ENCODE measurements at regions not wholly inside any gene's neighbourhood (a gene's known extent, or its start where the extent isn't known, plus 50 kb on each side); places are given as distances from the start of the nearest gene placed in this dataset.

DNA sequence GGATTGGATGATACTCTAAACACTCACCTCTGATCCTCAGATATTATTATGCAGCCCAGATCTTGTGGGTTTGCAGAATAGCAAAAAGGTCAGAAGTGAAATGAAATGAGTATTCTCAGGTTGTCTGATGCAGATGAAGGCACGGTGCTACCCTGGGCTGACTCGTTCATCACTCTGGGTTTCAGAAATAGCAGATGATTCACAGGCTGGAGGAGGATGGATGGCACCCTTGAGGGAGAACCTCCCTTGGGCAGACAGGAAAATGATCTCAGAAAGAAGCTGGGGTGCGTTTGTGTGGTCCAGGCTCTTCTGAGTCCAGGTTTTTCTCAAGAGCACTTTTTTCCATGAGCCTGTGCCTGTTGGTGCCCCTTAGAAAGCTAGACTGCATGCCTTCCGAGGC lies 515.8 kb upstream of the MKI67 start:
- ATAC-seq (no peak), DNase-seq (no peak)
- intact Hi-C loops (cut with micrococcal nuclease) = no loop called here

DNA sequence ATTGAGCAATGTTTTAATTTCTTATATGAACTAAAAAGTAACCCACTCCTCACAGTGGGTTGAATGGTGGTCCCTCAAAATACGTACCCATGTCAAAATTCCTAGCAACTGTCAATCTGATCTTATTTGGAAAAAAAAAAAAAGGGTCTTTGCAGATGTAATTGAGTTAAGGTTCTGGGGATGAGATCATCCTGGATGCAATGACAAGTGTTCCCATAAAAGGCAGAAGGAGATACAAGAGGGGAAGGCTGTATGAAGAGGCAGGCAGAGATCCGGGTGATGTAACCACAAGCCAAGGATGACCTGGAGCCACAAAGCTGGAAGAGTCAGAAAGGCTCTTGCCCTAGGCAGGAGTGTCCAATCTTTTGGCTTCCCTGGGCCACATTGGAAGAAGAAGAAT lies 516.3 kb upstream of the MKI67 start:
- ATAC-seq (no peak), DNase-seq (no peak)
- intact Hi-C loops (cut with micrococcal nuclease) = no loop called here

DNA sequence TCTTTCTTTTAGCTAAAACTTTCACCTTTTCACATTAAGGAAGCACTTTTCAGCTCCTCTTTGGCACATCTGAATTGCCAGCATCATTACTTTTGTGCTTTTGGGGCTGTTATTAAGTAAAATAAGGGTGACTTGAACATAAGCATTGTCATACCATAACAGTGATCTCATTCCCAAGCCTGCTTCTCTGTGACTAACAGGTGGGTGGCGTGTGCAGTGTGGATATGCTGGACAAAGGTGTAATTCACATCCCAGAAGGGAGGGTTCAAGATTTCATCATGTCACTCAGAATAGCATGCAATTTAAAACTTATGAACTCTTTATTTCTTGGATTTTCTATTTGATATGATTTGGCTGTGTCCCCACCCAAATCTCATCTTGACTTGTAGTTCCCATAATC lies 517.4 kb upstream of the MKI67 start:
- DNase-seq (no peak), ATAC-seq (no peak)
- intact Hi-C loops (cut with micrococcal nuclease) = no loop called here

DNA sequence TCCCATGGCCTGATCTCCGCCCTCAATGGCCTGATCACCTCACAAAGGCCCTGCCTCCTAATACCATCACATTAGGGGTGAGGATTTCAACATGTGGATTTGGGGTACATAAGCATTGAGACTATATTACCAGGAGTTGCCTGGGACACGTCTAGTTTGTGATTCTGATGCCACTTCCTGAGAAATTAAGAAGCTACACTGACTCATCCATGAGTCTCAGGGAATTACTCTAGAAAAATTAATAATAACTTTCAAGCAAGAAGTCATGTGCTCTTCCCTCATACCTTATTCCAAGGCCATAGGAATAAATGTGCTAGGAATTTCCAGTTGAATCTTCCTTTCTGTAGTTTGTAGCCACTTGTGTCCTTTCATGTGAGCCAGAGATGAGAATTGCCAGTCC lies 519.3 kb upstream of the MKI67 start:
- intact Hi-C loops (cut with micrococcal nuclease) = no loop called here
- DNase-seq (no peak), ATAC-seq (no peak)

DNA sequence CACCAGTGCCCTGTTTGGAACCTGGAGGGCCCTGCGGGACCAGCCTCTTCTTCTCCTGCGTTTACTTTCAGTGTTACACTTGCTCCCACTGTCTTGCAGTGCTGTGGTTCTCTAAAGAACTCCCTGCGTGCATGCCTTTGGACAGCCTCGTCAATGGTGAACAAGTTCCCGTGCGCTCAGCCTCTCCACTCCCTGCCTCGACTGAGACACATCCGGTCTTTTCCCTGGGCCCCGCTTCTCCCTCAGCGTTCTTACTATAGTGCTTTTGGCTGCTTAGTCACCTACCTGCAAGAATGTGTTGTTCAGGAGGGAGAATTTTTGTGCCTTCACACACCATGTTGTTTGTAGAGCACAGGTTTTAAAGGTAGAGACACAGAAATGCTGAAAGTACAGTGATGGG lies 520.7 kb upstream of the MKI67 start:
- DNase-seq = no peak
- intact Hi-C loops (cut with micrococcal nuclease) = no loop called here
- no peak for ATAC-seq

DNA sequence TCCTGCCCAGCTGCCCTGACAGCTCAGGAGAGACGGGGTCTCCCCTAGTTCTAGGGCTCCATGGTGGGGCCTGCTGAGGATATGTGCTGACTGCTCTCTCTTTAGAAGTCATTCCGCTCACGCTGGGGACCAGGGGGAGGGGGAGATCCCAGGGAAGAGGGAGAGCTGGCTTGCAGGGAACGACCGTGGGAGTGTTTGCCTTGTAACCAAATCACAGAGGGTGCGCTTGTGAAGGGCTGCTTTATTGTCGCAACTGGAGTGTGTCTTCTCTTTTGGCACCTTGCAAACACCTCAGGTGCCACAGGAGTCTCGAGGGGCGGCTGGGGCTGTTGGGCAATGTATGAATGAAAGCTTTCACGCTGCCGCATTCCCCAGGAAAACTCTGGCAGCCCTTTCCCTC lies 531.3 kb upstream of the MKI67 start:
- no peak for DNase-seq
- intact Hi-C loops (cut with micrococcal nuclease) = no loop called here
- ATAC-seq = no peak

DNA sequence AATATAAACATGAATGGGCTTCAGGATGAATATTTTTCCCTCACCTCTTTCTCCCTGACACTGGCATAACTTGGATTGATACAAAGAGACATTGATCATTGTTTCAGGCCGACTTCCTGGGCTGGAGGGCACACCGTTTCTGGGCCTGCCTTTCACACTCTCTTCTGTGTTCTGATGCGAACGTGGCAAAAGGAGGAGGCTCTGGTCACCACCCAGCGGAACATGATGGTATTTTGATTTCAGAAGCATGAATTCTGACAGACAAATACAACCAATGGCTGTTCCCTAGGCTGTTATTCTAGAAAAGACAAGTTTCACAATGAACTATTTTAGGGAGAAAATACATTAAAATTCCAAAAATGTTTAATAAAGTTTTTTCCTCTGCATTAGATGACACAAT lies 534.5 kb upstream of the MKI67 start:
- intact Hi-C loops (cut with micrococcal nuclease) = no loop called here

DNA sequence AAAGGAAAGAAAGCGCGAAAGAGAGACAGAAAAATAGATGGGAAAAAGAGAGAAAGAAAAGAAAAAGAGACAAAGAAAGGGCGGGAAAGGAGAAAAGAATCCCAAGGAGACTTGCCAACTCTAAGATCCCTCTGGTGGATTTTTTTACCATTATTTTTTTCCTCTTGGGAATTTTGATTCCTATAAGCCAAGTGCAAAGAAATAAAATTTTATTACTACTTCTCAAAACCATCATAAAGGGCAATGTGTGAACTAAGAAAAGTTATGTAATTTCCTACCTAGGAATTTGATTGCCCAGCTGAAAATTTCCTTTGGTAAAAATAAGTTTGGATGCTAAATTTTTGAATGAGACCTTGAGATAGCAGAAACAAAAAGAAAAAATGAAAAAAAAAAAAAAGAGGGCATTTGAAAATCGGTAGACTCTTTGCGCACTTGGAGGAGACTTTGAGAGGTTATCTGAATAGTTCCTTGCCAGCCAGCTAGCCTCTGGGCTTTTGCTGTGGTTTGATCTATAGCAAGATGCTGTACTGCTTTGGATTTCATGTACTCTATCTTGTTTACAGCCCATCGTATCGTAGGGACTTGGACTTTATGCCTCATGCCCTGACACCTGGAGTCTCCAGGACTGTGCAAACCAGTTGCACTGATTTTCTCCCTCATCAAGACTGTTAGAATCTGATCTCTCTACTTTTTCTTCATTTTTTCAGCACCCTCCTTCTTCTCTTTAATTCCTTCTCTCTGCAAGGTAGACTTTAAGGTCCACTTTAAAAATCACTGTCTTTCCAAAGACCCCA lies 535.4 kb upstream of the MKI67 start:
- DNase-seq (no peak), ATAC-seq (no peak)
- intact Hi-C loops (cut with micrococcal nuclease) = no loop called here

More for the DNA sequence above, 534.5 kb upstream of the MKI67 start:
- no peak for DNase-seq
- ATAC-seq = no peak

DNA sequence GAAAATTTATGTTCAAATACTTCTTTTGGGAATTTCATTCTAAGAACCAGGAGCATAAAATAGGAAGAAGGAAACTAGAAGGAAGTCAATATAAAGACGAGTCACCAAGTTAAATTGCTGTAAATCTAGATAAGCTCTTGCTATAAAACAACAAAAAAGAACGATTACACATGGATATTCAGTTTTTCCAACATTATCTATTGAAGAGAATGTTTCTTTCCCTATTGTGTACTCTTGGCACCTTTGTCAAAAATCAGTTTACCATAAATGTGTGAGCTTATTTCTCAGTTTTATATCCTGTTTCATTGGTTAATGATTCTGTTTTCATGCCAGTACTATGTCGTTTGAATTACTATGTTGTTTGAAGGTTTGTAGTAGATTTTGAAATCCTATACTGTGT lies 536.3 kb upstream of the MKI67 start:
- intact Hi-C loops (cut with micrococcal nuclease) = no loop called here
- DNase-seq (no peak), ATAC-seq (no peak)

DNA sequence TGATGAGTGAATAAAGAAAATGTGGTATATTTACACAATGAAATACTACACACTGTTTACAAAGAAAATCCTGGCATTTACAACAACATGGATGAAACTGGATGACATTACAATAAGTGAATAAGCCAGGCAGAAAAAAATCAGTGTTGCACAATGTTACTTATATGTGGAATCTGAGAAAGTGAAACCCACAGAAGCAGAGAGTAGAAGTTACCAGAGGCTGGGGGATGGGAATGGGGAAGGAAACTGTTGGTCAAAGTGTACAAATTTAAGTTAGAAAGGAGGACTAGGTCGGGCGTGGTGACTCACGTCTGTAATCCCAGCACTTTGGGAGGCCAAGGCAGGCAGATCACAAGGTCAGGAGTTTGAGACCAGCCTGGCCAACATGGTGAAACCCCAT lies 538.5 kb upstream of the MKI67 start:
- ATAC-seq = no peak
- intact Hi-C loops (cut with micrococcal nuclease) = no loop called here
- no peak for DNase-seq

DNA sequence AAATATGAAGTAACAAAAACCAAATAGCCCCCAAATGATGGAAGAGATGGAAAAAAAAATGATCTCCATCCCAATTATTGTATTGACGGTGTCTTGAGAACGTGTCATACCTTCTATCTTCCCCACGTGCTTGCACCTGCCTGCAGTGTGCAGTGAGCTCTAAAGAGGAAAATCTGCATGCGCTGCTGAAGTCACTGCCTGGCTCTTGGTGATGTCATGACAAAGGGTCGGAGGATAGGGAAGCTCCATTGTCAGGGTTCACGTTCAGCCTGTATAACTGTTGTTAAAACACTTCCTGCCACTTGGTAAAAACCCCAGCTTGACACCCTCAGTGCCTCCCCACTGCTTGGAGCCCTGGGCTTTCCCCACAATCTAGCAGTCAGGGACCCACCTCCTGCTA lies 549.2 kb upstream of the MKI67 start:
- intact Hi-C loops (cut with micrococcal nuclease) = no loop called here
- DNase-seq (no peak), ATAC-seq (no peak)

DNA sequence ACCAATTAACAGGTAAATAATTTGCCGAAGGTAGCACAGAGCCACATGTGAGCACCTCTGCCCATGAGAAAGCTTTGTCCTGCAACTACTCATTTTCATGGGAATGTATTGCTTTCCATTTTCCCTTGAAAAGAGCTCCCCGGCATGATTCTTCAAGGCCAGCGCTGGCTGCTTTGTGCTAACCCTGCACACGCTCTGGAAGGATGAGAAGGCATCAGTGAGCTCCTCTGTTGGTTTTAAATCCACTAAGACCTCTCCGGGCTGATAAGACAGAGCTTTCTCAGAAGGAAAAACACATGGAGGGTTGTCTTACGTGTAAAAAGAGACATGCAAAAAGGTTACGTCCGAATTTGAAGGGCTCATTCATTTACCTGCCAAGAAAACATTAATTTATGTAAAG lies 553.9 kb upstream of the MKI67 start:
- intact Hi-C loops (cut with micrococcal nuclease) = no loop called here
- ATAC-seq (no peak), DNase-seq (no peak)

DNA sequence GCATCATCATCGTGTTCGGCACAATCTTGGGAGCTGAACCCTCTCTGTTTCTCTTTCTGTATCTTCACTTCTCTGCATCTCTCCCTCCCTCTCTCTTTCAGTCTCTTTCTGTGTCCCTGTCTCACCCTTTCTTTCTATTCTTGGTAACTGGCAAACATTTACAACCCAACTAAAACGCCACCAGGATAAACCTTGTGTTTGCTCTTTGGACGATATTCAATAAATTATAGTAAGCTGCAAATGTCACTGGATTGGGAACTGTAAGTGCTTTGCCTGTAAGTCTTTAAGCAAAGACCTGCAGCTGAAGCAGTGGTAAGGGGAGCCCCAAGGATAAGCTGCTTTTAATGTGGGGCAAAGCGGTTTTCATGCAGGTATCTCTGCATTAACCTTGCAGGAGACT lies 558.0 kb upstream of the MKI67 start:
- no peak for ATAC-seq
- intact Hi-C loops (cut with micrococcal nuclease) = no loop called here
- no peak for DNase-seq

DNA sequence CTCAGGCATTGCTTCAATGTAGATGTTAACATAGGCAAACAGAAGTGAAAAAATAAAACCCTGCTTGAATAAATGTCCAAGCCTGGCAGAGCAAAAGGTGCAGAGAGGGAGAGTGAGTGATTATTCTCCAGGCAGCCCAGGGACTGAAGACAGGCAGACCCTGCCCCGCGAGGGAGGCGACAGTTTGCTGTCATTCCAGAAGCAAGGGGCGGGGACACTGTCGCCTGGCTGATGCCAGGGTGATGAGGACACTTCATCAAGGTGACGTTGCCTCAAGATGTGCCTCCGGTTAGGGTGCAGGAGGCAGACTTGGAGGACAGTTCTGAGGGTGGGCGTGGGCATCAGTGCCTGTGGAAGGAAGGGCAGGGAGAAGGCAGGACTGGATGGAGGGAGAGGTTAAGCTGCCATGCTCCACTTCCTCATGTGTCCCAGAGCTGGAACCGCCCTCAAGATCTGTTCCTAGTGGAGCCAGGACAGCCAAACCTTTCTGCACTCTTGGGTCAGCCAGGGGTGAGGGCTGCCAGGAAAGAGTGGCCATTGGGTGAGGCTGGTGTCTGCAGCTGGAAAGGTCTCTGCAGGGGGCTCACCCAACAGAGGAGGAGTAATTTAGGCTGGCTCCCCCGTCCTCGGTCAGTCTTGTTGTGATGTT lies 560.5 kb upstream of the MKI67 start:
- intact Hi-C loops (cut with micrococcal nuclease) = no loop called here
- no peak for DNase-seq
- no peak for ATAC-seq

DNA sequence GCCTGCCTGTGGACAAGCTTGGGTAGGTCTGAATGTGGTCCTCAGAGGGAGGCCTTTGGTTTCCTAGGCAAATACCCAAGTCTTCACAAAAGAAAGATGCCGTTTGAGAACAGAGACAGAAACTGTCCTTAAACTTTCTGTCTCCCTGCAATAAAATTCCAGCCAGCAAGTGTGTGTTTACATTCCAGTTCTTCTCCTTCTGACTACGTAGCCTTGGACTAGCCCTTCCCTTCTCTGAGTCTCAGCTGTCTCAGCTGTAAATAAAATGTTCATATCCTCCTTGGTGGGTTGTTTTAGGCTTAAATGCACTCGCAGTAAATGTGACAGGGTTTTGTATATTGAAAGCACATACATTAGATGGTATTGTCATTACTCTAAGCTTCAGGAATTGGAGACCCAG lies 561.2 kb upstream of the MKI67 start:
- intact Hi-C loops (cut with micrococcal nuclease) = no loop called here
- ATAC-seq = no peak

DNA sequence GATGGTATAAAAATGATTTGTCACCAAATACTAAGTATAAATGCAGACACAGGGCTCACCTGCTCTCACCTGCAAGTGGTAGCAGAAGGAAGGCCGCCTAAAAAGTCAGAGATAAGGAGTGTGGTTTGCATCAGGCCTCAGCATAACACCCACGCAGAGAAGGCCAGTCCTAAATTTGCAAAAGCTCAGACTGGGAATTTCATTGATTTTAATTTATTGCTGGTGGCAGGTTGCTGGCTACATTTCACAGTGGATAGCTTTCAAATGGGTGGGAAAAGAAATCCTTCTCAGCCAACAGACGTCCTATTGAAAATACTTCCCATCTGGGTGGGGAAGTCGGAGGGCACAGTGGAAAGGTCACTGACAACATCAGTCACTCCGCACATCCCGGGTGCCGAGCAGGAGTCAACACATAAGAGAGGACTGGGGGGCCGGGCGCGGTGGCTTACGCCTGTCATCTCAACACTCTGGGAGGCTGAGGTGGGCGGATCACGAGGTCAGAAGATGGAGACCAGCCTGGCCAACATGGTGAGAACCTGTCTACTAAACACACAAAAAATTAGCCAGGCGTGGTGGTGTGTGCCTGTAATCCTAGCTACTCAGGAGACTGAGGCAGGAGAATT lies 561.8 kb upstream of the MKI67 start:
- DNase-seq = no peak
- intact Hi-C loops (cut with micrococcal nuclease) = no loop called here
- no peak for ATAC-seq

More for the DNA sequence above, 561.2 kb upstream of the MKI67 start:
- no peak for DNase-seq

DNA sequence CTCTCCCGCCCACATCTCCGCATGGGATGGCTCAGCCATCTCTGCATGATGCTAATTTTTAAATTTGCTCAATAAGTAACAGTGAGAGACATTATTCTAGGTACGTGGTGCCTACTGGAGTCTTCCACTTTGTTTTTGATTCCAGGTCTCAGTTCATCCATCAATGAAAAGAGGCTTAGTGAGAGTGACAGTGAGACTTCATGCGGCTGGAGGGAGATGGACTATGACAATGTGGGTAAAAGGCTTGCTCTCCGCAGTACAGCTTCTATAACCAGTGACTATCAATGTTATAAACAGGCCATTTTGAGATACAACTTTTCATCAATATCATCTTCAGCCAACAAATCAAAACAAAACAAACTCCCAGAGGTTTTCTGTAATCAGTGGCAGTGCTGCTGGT lies 563.4 kb upstream of the MKI67 start:
- ATAC-seq (no peak), DNase-seq (no peak)
- intact Hi-C loops (cut with micrococcal nuclease) = no loop called here

DNA sequence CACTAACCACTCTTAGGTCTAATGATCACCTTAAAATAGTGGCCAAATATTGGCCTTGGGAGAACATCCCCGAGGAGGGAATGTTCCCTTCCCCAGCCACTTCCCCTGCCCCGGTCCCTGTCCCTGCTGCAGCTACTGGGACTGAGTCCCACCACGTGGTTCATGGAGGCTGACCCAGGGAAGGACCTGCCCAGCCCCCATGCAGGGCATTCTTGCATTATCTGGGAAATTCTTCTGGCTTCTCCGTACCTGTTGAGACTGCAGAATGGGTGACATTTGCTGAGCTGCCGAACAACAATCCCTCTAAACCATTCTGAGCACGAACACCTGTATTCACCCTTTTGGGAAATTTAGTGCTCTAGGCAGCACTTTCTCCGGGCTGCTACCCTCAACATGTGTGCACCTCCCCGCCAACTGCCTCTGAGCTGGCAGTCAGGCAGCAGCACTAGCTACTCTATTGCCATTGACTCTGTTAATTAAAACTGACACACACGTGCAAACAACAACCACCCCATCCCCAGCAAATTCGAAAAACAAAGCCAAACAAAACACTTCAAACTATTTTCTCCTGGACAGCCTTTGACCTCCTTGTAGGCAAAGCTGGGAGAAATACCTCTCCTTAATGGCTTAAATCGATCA lies 567.4 kb upstream of the MKI67 start:
- intact Hi-C loops (cut with micrococcal nuclease) = no loop called here
- no peak for ATAC-seq
- DNase-seq = no peak

DNA sequence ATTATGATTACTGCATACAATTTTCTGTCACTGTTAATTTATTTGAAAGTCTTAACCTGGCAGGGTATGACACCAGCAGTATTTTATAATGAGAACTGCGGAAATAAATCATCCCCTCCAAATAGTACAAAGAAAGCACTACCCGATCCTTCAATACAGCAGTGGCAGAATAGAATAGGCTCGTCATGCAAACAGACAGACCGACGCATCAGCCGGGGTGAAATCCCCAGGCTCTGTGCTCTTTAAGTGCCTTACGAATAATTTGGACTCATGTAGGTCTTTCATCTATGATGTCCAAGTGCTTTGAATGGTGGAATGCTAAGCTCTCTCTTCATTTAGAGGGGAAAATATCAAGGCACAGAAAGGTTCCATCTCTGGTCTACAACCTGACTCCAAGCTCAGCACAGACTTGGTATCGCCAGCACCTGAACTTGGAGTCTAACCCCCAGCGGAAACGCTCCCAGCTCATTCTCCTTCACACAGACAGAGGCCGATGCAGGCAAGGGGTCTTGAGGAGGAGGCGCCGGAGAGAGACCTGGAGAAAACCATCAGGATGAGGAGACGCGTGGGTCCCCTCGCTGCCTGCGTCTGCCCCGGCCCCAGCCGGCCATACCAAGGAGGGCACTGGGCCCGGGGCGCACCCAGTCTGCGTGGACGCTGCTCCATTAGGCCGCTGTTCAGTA lies 568.1 kb upstream of the MKI67 start:
- intact Hi-C loops (cut with micrococcal nuclease) = no loop called here
- no peak for DNase-seq
- ATAC-seq = no peak
